GM12878 (cell line): ENCODE measurements at regions not wholly inside any gene's neighbourhood (a gene's known extent, or its start where the extent isn't known, plus 50 kb on each side); places are given as distances from the start of the nearest gene placed in this dataset.
"Not testable (repeated sequence)": the region's sequence is repeated elsewhere in the genome, so short reads cannot be mapped to it uniquely, and the experiment has no call there.

Experiments used
- JUND ChIP-seq: IDR thresholded peaks from 2 replicates; pipeline ENCODE4 v1.6.1; 2012; ENCODE audit warnings: low read depth, mild to moderate bottlenecking, low read length, improper control_type of control experiment, moderate library complexity
- POLR2AphosphoS5 ChIP-seq: IDR thresholded peaks from 2 replicates; pipeline ENCODE4 v1.6.1; 2011; ENCODE audit warnings: mild to moderate bottlenecking, low read length, inconsistent platforms
- SIN3A ChIP-seq: IDR thresholded peaks from 2 replicates; pipeline ENCODE4 v1.6.1; 2012; ENCODE audit warnings: low read depth, low read length, improper control_type of control experiment
- SUZ12 ChIP-seq: fragments of 200-600 bp; sonication (generic); IDR thresholded peaks from one replicate; pipeline ENCODE4 v1.6.1; 2018; ENCODE audit warnings: antibody characterized with exemption, mild to moderate bottlenecking; ENCODE audit not compliant: unreplicated experiment

- TF ChIP-seq SUZ12, SIN3A, POLR2AphosphoS5, JUND: not testable (repeated sequence)
Observed at GRCh38 chr7:142509235-142509634, 240.0 kb upstream of the PRSS1 start.
